GM21390 (cell line): ENCODE measurements at regions not wholly inside any gene's neighbourhood (a gene's known extent, or its start where the extent isn't known, plus 50 kb on each side); places are given as distances from the start of the nearest gene placed in this dataset.
"Not testable (repeated sequence)": the region's sequence is repeated elsewhere in the genome, so short reads cannot be mapped to it uniquely, and the experiment has no call there.

Source experiments
- ATAC-seq: cut with Tn5 transposase; IDR thresholded peaks from one replicate; pipeline ENCODE4 v1.9.1; 2021; ENCODE audit not compliant: unreplicated experiment

DNA sequence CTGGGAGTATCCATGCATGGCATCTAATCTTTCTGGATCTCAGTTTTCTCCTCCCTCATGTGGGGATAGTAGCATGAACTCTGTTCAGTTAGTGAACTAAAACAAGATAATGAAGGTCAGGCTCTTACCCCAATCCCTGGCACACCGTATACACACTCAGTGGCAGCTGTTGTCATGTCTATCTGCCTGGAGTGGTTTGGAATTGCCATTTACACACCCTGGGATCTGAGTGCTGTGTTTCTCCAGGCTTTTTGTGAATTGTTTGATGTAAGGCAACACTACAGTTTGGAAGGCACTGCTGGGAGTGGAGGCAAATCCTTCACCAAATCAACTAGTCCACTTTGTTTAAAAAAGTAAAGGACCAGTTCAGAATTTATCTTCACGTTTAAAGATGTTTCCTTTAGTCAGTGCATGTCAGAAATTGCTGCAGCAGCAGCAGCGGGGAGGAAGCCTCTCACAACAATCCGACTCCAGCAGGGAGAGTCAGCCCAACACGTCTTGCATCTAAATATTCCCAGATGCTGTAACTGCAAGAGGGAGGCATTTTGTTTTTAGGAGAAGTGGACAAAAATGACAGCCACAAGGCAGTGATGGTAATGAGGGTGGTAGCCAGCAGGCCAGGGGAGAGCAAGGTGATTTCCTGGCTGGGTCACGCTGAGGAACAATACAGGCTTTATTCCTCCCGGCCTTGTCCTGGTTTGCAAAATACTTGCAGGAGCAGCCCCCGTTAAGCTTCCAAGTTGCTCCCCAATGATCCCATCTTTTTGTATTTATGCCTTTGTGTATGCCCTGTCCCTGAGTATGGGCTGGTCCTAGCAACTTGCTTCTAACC, 128.5 kb upstream of the LRIG1 start:
- ATAC-seq, result no peak

- ATAC-seq, result no peak
Measured at GRCh38 chr3:66629982-66630368, 129.2 kb upstream of the LRIG1 start.

- no peak for ATAC-seq
Measured at GRCh38 chr3:66633402-66634381, 132.9 kb upstream of the LRIG1 start.

DNA sequence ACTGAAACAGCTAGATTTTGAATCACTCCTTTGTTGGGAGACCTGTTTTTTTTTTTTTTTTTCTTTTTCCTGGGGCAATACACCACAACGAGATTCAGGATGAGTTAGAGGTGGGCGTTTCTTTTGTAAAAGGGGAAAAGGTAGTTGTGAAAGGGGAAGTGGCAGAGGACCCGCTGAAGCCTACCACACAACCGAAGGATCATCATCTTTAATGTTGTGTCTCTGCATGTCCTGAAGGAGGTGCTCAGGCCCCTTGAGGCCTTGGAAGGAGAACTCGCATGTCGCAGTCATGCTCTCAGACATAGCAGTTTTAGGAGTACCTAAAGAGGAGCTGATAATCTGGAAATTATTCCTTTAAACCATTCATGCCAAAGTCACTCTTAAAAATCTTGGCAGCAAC, 137.9 kb upstream of the LRIG1 start:
- ATAC-seq, result no peak

GRCh38 chr3:66639809-66640356, 139.1 kb upstream of the LRIG1 start:
- ATAC-seq, result no peak

- ATAC-seq, result no peak
Measured at GRCh38 chr3:66642019-66642418, 141.2 kb upstream of the LRIG1 start.

GRCh38 chr3:66642484-66642883, 141.7 kb upstream of the LRIG1 start:
- no peak for ATAC-seq

DNA sequence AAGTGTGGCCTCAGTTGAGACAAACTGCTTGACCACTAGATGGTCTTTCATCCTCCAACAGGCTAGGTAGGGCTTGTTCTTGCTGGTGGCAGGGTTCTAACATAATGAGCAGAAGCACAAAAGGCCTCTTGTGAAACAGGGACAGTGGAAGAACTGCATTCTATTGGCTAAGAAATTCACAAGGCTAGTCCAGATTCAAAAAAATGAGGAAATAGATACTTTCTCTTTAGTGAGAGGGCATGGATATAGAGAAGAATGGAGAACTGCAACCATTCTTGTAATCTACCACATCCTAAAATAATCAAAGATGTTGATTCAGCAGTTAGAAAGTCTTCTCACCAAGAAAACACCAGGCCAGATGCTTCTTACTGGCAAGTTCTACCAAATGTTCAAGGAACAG, 143.7 kb upstream of the LRIG1 start:
- ATAC-seq, result no peak

DNA sequence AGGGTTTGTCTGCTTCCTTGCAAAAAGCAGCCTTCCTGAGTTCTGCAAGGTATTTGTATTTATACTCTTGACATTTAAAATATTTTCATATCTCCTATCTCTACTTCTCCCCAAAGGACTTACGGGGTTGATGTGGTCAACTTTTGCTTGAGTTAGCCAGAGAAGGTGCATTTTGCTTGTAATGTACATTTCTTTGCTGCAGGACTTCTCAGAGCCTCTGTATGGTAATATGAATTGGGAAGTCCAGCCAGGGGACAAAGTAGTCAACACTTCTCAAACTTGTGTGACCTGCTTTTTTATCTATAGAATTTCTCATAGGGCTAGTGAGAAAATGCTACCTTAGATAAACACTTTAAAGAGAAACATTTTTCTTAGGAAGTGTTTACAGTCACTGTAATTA, 148.2 kb upstream of the LRIG1 start:
- ATAC-seq, result no peak

DNA sequence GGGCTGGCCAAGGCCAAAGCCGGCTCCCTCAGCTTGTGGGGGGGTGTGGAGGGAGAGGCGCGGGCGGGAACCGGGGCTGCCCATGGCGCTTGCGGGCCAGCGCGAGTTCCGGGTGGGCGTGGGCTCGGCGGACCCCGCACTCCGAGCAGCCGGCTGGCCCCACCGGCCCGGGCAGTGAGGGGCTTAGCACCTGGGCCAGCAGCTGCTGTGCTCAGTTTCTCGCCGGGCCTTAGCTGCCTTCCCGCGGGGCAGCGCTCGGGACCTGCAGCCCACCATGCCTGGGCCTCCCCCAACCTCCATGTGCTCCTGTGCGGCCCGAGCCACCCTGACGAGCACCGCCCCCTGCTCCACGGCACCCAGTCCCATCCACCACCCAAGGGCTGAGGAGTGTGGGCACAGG, 150.7 kb upstream of the LRIG1 start:
- not testable (repeated sequence) for ATAC-seq

DNA sequence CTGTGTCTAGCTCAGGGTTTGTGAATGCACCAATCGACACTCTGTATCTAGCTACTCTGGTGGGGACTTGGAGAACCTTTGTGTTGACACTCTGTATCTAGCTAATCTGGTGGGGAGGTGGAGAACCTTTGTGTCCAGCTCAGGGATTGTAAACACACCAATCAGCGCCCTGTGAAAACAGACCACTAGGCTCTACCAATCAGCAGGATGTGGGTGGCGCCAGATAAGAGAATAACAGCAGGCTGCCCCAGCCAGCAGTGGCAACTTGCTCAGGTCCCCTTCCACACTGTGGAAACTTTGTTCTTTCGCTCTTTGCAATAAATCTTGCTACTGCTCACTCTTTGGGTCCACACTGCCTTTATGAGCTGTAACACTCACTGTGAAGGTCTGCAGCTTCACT, 151.3 kb upstream of the LRIG1 start:
- not testable (repeated sequence) for ATAC-seq

DNA sequence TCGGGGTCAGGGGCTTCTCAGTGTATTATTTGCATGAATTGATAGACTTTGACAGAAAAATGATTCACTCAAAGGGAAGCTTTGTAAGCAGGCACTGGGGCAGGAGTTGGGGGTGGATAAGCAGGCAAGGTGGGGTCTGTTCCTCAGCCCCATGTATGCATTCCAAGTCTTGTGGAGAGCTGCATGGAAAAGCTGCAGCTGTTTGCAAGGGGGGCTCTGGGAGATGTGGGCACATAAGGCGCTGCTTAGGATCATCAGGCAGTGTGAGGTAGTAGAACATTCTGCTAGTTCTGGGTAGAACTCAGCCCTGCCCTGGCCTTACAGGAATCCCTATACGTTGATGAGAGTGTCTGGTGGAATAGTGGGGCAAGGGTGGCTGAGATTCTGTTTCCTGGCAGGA, 154.2 kb upstream of the LRIG1 start:
- no peak for ATAC-seq

DNA sequence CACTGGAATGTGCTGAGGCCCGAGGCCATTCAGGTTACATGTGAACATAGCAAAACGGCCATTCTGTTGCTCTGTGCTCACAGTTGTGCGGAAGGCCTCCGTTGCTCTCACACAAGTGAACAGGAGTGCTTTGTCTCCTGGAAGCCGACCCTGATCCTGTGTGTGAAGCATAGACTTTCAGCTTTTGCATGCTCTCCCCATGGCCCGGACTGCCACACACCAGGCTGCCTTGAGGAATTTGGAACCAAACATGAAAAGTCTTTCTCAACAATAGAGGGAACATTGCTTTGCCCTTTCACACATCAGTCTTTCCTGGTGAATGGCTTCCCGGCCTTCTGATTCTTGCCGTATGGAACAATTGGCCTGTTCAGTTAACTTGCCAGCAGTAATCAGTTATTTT, 154.8 kb upstream of the LRIG1 start:
- ATAC-seq, result no peak

- no peak for ATAC-seq
Measured at GRCh38 chr3:66656609-66657008, 155.8 kb upstream of the LRIG1 start.

DNA sequence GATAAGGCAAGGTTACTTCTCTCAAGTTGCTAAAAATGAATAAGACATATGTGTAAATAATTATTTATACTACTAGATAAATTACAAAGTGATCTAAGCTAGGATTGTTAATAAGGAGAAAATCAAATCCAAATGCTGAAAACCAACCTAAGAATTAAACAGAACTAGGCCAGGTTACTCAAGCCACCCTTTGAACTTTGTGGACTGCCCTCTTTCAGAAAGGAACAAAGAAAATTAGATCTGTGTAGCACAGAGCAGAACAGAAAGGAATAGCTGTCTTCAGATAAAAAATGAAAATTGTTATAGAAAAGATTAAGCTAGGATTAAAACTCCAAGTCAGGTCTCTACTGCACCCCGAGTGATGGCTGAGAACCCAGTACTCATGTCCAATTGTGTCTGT, 158.2 kb upstream of the LRIG1 start:
- ATAC-seq, result no peak

GRCh38 chr3:66661628-66662027, 160.8 kb upstream of the LRIG1 start:
- ATAC-seq, result no peak

DNA sequence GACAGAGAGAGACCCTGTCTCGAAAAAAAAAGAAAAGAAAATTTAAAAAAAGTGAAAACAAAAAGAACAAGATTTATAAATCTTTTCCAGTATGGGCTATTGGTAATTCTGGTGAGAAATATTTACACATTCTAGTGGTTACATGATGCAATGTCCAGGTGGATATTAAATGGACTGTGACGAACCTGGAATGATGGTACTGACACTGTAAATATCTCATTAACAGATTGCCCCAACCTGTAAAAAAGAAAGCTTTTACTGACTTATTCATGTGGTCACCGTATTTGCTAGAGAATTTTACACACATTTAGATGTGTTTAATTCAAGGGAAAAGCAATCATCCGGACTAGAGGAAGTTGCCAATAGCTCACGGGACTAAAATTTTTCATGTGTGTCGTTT, 162.1 kb upstream of the LRIG1 start:
- no peak for ATAC-seq

- ATAC-seq, result no peak
Measured at GRCh38 chr3:66665021-66665695, 164.3 kb upstream of the LRIG1 start.

- ATAC-seq, result no peak
Measured at GRCh38 chr3:66666362-66666761, 165.5 kb upstream of the LRIG1 start.

GRCh38 chr3:66667263-66667662, 166.4 kb upstream of the LRIG1 start:
- no peak for ATAC-seq

DNA sequence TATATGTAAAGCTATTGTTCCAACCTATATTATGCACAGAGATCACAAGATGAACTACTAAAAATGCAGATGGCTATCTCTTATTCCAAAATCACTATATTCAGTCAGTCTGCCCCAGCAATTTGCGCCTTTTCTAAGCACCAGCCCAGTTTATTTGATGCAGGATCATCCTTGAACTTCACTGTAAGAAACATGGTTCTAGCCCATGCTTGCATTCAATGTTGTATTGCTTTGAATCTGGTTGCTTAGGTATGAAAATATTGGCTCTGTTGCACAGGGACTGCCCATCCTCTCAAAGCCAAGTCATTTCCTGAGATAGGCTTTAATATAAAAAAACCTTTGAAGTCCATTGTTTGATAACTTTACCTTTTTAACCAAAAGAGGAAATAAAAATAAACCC, 170.5 kb upstream of the LRIG1 start:
- no peak for ATAC-seq
